ENCODE measurements at regions not wholly inside any gene's neighbourhood (a gene's known extent, or its start where the extent isn't known, plus 50 kb on each side); places are given as distances from the start of the nearest gene placed in this dataset.

GRCh38 chr4:177239477-177239876, 70.2 kb upstream of the NEIL3 start:
- intact Hi-C loops (cut with DNase I; ENCODE audit: low total_unique reads), result no loop called here
- Histone ChIP-seq H3K27me3 (no peaks in the 10 kb centered on the region), H3K4me3 (no peak overlapping the region), H3K27ac (no peak overlapping the region), H3K4me1 (no peaks in the 10 kb centered on the region), H3K36me3 (ENCODE audit: low read depth, missing control alignments) (no peaks in the 10 kb centered on the region), H3K9me3 (no peaks in the 10 kb centered on the region)
- WGBS, 2 donors, result 71 to 89% methylated on average over 1 of the region's 1 CpG
- no peak for DNase-seq
- TF ChIP-seq POLR2A (IDR thresholded peaks at IDR 0.05) (no peak), CTCF (IDR thresholded peaks at IDR 0.05) (no peak)

GRCh38 chr4:177239878-177240277, 69.8 kb upstream of the NEIL3 start:
- H3K4me3 ChIP-seq, result no peak overlapping the region
- intact Hi-C loops (cut with DNase I; ENCODE audit: low total_unique reads), result no loop called here
- no peak for DNase-seq
- H3K27me3 ChIP-seq, result no peaks in the 10 kb centered on the region
- H3K27ac ChIP-seq, result no peak overlapping the region
- H3K9me3 ChIP-seq, result no peaks in the 10 kb centered on the region
- TF ChIP-seq CTCF (IDR thresholded peaks at IDR 0.05) (no peak), POLR2A (IDR thresholded peaks at IDR 0.05) (no peak)
- no peaks in the 10 kb centered on the region for H3K36me3 ChIP-seq (ENCODE audit: low read depth, missing control alignments)
- no peaks in the 10 kb centered on the region for H3K4me1 ChIP-seq

GRCh38 chr4:177242651-177243286, 66.9 kb upstream of the NEIL3 start:
- Histone ChIP-seq H3K4me1 (no peaks in the 10 kb centered on the region), H3K4me3 (no peak overlapping the region), H3K9me3 (no peaks in the 10 kb centered on the region), H3K27ac (no peak overlapping the region), H3K36me3 (ENCODE audit: low read depth, missing control alignments) (no peaks in the 10 kb centered on the region), H3K27me3 (no peaks in the 10 kb centered on the region)
- DNase-seq, result no peak
- no peak for TF ChIP-seq CTCF (IDR thresholded peaks at IDR 0.05)
- TF ChIP-seq POLR2A (IDR thresholded peaks at IDR 0.05), result no peak
- intact Hi-C loops (cut with DNase I; ENCODE audit: low total_unique reads), result no loop called here
- WGBS, 2 donors, result 70 to 71% methylated on average over 7 of the region's 7 CpGs

- Histone ChIP-seq H3K27me3 (no peaks in the 10 kb centered on the region), H3K4me3 (no peak overlapping the region), H3K27ac (no peak overlapping the region), H3K9me3 (no peaks in the 10 kb centered on the region), H3K4me1 (no peaks in the 10 kb centered on the region), H3K36me3 (ENCODE audit: low read depth, missing control alignments) (no peaks in the 10 kb centered on the region)
- intact Hi-C loops (cut with DNase I; ENCODE audit: low total_unique reads), result no loop called here
- DNase-seq, result no peak
- WGBS, 2 donors, result 43 to 56% methylated on average over 10 of the region's 10 CpGs
- TF ChIP-seq POLR2A (IDR thresholded peaks at IDR 0.05) (no peak), CTCF (IDR thresholded peaks at IDR 0.05) (no peak)
Measured at GRCh38 chr4:177246641-177247584, 62.8 kb upstream of the NEIL3 start.

All from testis (tissue), 2 donors.